HG02678 (cell line): ENCODE measurements at regions not wholly inside any gene's neighbourhood (a gene's known extent, or its start where the extent isn't known, plus 50 kb on each side); places are given as distances from the start of the nearest gene placed in this dataset.

ENCODE experiments used
- ATAC-seq: cut with Tn5 transposase; IDR thresholded peaks from one replicate; pipeline ENCODE4 v1.9.1; 2021; ENCODE audit warnings: mild to moderate bottlenecking, moderate library complexity; ENCODE audit not compliant: unreplicated experiment

GRCh38 chr4:37165844-37166243, 78.7 kb upstream of the NWD2 start:
- no peak for ATAC-seq

GRCh38 chr4:37169956-37170355, 74.6 kb upstream of the NWD2 start:
- ATAC-seq = no peak

- no peak for ATAC-seq
Observed at GRCh38 chr4:37188100-37188499, 56.4 kb upstream of the NWD2 start.
